Left lung (tissue), 4 donors: ENCODE measurements at regions not wholly inside any gene's neighbourhood (a gene's known extent, or its start where the extent isn't known, plus 50 kb on each side); places are given as distances from the start of the nearest gene placed in this dataset.

Experiments used
- ATAC-seq: fragments of 200-7000 bp; cut with Tn5 transposase; one replicate; pipeline ENCODE4 v1.9.1; 2020; ENCODE audit warnings: moderate library complexity
- DNase-seq, 4 donors: peaks; one replicate each; pipeline ENCODE4 v3.0.0-alpha.2; 2013 to 2020
- H3K27ac ChIP-seq, 2 donors: fragments of 200-600 bp; sonication (generic) in 1 of 2; one replicate each; pipeline versions ENCODE4 v1.5.0 to v1.8.0; 2020 to 2021
- H3K27me3 ChIP-seq, 2 donors: fragments of 200-600 bp; sonication (generic) in 1 of 2; one replicate each; pipeline versions ENCODE4 v1.5.0 to v1.8.0; 2020 to 2021
- H3K36me3 ChIP-seq, 2 donors: fragments of 200-600 bp; sonication (generic) in 1 of 2; one replicate each; pipeline versions ENCODE4 v1.5.0 to v1.8.0; 2020 to 2021
- H3K4me1 ChIP-seq, 2 donors: fragments of 200-600 bp; one replicate each; pipeline ENCODE4 v1.8.0; 2021
- H3K4me3 ChIP-seq, 2 donors: fragments of 200-600 bp; sonication (generic) in 1 of 2; one replicate each; pipeline versions ENCODE4 v1.5.0 to v1.8.0; 2020 to 2021; ENCODE audit warnings: mild to moderate bottlenecking in 1 of 2
- H3K9me3 ChIP-seq, 2 donors: fragments of 200-600 bp; sonication (generic) in 1 of 2; one replicate each; pipeline versions ENCODE4 v1.5.0 to v1.8.0; 2020 to 2021
- intact Hi-C, 2 donors: fragments of 100-400 bp; cut with DNase I; formaldehyde crosslinking; loops; one replicate each; pipeline versions ENCODE4 v1.11.2 to v1.14.2; 2022
- TF ChIP-seq, protein P1 (sequence below), 2 donors: fragments of 200-600 bp; sonication (generic) in 1 of 2; IDR thresholded peaks; one replicate each; pipeline versions ENCODE4 v1.5.0 to v1.8.0; 2021; ENCODE audit warnings: antibody characterized with exemption in 2 of 2
- donor health status: DM: no; HTN: yes; CAD: no.
- donor health status: DM: no; HTN: no; CAD: no.

GRCh38 chr11:71372693-71373657 lies 75.2 kb downstream of the DHCR7 start:
- ATAC-seq (peak; percentile 52), DNase-seq (peak in 1 of 4 donors; percentile 40)
- Histone ChIP-seq H3K27ac (no peak overlapping the region), H3K27me3 (peaks cover 0 to 16% of the 10 kb centered on the region in 2 donors), H3K36me3 (no peaks in the 10 kb centered on the region), H3K4me3 (no peak overlapping the region), H3K4me1 (no peaks in the 10 kb centered on the region), H3K9me3 (no peaks in the 10 kb centered on the region)
- TF ChIP-seq, protein P1, sequence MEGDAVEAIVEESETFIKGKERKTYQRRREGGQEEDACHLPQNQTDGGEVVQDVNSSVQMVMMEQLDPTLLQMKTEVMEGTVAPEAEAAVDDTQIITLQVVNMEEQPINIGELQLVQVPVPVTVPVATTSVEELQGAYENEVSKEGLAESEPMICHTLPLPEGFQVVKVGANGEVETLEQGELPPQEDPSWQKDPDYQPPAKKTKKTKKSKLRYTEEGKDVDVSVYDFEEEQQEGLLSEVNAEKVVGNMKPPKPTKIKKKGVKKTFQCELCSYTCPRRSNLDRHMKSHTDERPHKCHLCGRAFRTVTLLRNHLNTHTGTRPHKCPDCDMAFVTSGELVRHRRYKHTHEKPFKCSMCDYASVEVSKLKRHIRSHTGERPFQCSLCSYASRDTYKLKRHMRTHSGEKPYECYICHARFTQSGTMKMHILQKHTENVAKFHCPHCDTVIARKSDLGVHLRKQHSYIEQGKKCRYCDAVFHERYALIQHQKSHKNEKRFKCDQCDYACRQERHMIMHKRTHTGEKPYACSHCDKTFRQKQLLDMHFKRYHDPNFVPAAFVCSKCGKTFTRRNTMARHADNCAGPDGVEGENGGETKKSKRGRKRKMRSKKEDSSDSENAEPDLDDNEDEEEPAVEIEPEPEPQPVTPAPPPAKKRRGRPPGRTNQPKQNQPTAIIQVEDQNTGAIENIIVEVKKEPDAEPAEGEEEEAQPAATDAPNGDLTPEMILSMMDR (IDR thresholded peaks at IDR 0.05), result peak in 1 of 2 donors; percentile 25
- intact Hi-C loops, result no loop called here

- Histone ChIP-seq H3K4me3 (no peak overlapping the region), H3K9me3 (no peaks in the 10 kb centered on the region), H3K4me1 (no peaks in the 10 kb centered on the region), H3K27me3 (peaks cover 0 to 15% of the 10 kb centered on the region in 2 donors), H3K27ac (no peak overlapping the region), H3K36me3 (no peaks in the 10 kb centered on the region)
- TF ChIP-seq, protein P1 (IDR thresholded peaks at IDR 0.05), result no peak
- intact Hi-C loops, result no loop called here
- DNase-seq, result no peak
- ATAC-seq, result no peak
These were observed 76.5 kb downstream of the DHCR7 start for GRCh38 chr11:71371674-71372069.

DNA sequence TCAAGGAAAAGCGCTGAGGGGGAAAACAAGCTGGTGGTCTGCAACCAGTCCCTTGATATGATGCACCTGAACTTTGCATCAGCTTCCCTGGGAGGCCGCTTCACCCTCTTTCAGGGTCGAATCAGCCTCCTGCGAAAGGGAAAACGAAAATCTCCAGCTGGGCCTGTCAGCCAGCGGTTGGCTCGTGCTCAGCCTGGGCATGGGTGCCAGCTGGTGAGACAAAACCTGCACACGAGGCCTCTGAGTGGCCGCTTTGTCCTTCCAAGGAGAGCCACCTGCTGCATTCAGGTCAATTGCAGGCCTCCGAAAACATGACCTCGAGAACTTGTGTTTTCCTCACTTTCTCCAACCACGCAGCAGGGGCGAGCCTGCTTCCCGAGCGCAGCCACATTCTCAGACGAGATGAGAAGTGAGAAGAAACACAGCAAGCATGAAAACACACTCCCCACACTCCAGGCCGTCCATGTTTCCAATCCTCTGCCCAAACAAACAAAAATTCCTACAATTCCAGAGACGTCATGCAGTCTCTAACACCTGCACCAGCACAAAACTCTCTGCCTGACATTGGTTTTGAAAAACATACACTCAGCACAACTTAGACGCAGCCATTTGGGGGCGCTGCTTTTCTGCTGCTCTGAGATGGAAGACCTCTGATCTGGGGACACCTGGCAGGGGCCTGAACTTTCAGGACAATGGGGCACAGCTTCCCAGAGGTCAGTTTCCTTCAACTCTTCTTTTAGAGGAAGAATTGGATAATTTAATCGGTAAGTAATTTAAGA lies 77.1 kb downstream of the DHCR7 start:
- no peak overlapping the region for H3K27ac ChIP-seq
- no peak for ATAC-seq
- H3K4me1 ChIP-seq, result no peaks in the 10 kb centered on the region
- DNase-seq, result no peak
- no peaks in the 10 kb centered on the region for H3K9me3 ChIP-seq
- H3K4me3 ChIP-seq, result no peak overlapping the region
- TF ChIP-seq, protein P1 (IDR thresholded peaks at IDR 0.05), result no peak
- no peaks in the 10 kb centered on the region for H3K36me3 ChIP-seq
- intact Hi-C loops, result no loop called here
- peaks cover 0 to 15% of the 10 kb centered on the region in 2 donors for H3K27me3 ChIP-seq

GRCh38 chr11:71370020-71370747 lies 78.0 kb downstream of the DHCR7 start:
- Histone ChIP-seq H3K4me3 (no peak overlapping the region), H3K27me3 (peaks cover 0 to 15% of the 10 kb centered on the region in 2 donors), H3K27ac (no peak overlapping the region), H3K36me3 (no peaks in the 10 kb centered on the region), H3K4me1 (no peaks in the 10 kb centered on the region), H3K9me3 (no peaks in the 10 kb centered on the region)
- intact Hi-C loops, result no loop called here
- TF ChIP-seq, protein P1 (IDR thresholded peaks at IDR 0.05), result no peak
- no peak for ATAC-seq
- no peak for DNase-seq
